ENCODE measurements at regions not wholly inside any gene's neighbourhood (a gene's known extent, or its start where the extent isn't known, plus 50 kb on each side); places are given as distances from the start of the nearest gene placed in this dataset.

- TF ChIP-seq CTCF (IDR thresholded peaks at IDR 0.05) = no peak
- no peak for TF ChIP-seq POLR2A (IDR thresholded peaks at IDR 0.05)
Measured at GRCh38 chr2:36184848-36185247, 170.7 kb upstream of the CRIM1 start.
